ENCODE measurements at regions not wholly inside any gene's neighbourhood (a gene's known extent, or its start where the extent isn't known, plus 50 kb on each side); places are given as distances from the start of the nearest gene placed in this dataset.

- H3K4me2 ChIP-seq, result no peak overlapping the region
- no peak overlapping the region for H3K9ac ChIP-seq
- H2AFZ ChIP-seq (ENCODE audit: low read depth), result no peak overlapping the region
- no peaks in the 10 kb centered on the region for H3K27me3 ChIP-seq (ENCODE audit: insufficient read depth, low read depth)
- no peaks in the 10 kb centered on the region for H3K4me1 ChIP-seq (ENCODE audit: low read depth, poor library complexity, severe bottlenecking)
- no peak overlapping the region for H3K4me3 ChIP-seq (IDR thresholded peaks at IDR 0.05; ENCODE audit: insufficient read depth, low read depth, low read length)
- no peaks in the 10 kb centered on the region for H4K20me1 ChIP-seq (ENCODE audit: insufficient read depth)
- H3K36me3 ChIP-seq (ENCODE audit: insufficient read depth), result no peaks in the 10 kb centered on the region
- no peaks in the 10 kb centered on the region for H3K79me2 ChIP-seq (ENCODE audit: insufficient read depth, low read depth)
- no peak overlapping the region for H3K27ac ChIP-seq
- TF ChIP-seq CTCF (conservative IDR thresholded peaks at IDR 0.05; ENCODE audit: low read depth, low read length), result no peak
These were observed 91.0 kb downstream of the FOXD1 start for GRCh38 chr5:73357576-73357975.

- H3K36me3 ChIP-seq (ENCODE audit: insufficient read depth), result no peaks in the 10 kb centered on the region
- H3K27me3 ChIP-seq (ENCODE audit: insufficient read depth, low read depth), result no peaks in the 10 kb centered on the region
- H3K9ac ChIP-seq, result no peak overlapping the region
- H3K79me2 ChIP-seq (ENCODE audit: insufficient read depth, low read depth), result no peaks in the 10 kb centered on the region
- H3K4me2 ChIP-seq, result no peak overlapping the region
- H3K4me3 ChIP-seq (IDR thresholded peaks at IDR 0.05; ENCODE audit: insufficient read depth, low read depth, low read length), result no peak overlapping the region
- no peak overlapping the region for H2AFZ ChIP-seq (ENCODE audit: low read depth)
- H4K20me1 ChIP-seq (ENCODE audit: insufficient read depth), result no peaks in the 10 kb centered on the region
- no peaks in the 10 kb centered on the region for H3K4me1 ChIP-seq (ENCODE audit: low read depth, poor library complexity, severe bottlenecking)
- no peak overlapping the region for H3K27ac ChIP-seq
- no peak for TF ChIP-seq CTCF (conservative IDR thresholded peaks at IDR 0.05; ENCODE audit: low read depth, low read length)
These were observed 93.5 kb downstream of the FOXD1 start for GRCh38 chr5:73355108-73355507.

GRCh38 chr5:73354406-73354805 lies 94.2 kb downstream of the FOXD1 start:
- H4K20me1 ChIP-seq (ENCODE audit: insufficient read depth), result no peaks in the 10 kb centered on the region
- H3K27ac ChIP-seq, result no peak overlapping the region
- no peak for TF ChIP-seq CTCF (conservative IDR thresholded peaks at IDR 0.05; ENCODE audit: low read depth, low read length)

GRCh38 chr5:73352649-73353230 lies 95.8 kb downstream of the FOXD1 start:
- no peak for TF ChIP-seq CTCF (conservative IDR thresholded peaks at IDR 0.05; ENCODE audit: low read depth, low read length)
- Histone ChIP-seq H3K27me3 (ENCODE audit: insufficient read depth, low read depth) (no peaks in the 10 kb centered on the region), H3K79me2 (ENCODE audit: insufficient read depth, low read depth) (no peaks in the 10 kb centered on the region), H3K4me3 (IDR thresholded peaks at IDR 0.05; ENCODE audit: insufficient read depth, low read depth, low read length) (no peak overlapping the region), H2AFZ (ENCODE audit: low read depth) (no peak overlapping the region), H4K20me1 (ENCODE audit: insufficient read depth) (no peaks in the 10 kb centered on the region), H3K27ac (no peak overlapping the region), H3K36me3 (ENCODE audit: insufficient read depth) (no peaks in the 10 kb centered on the region), H3K4me1 (ENCODE audit: low read depth, poor library complexity, severe bottlenecking) (no peaks in the 10 kb centered on the region), H3K4me2 (no peak overlapping the region), H3K9ac (no peak overlapping the region)

More at GRCh38 chr5:73354406-73354805, 94.2 kb downstream of the FOXD1 start:
- Histone ChIP-seq H3K79me2 (ENCODE audit: insufficient read depth, low read depth) (no peaks in the 10 kb centered on the region), H3K4me2 (no peak overlapping the region), H2AFZ (ENCODE audit: low read depth) (no peak overlapping the region), H3K27me3 (ENCODE audit: insufficient read depth, low read depth) (no peaks in the 10 kb centered on the region), H3K9ac (no peak overlapping the region), H3K4me3 (IDR thresholded peaks at IDR 0.05; ENCODE audit: insufficient read depth, low read depth, low read length) (no peak overlapping the region), H3K36me3 (ENCODE audit: insufficient read depth) (no peaks in the 10 kb centered on the region), H3K4me1 (ENCODE audit: low read depth, poor library complexity, severe bottlenecking) (no peaks in the 10 kb centered on the region)
